ENCODE measurements at regions not wholly inside any gene's neighbourhood (a gene's known extent, or its start where the extent isn't known, plus 50 kb on each side); places are given as distances from the start of the nearest gene placed in this dataset.

GRCh38 chr12:59944177-59944576, 348.3 kb downstream of the SLC16A7 start:
- ChIA-PET POLR2A (no interaction called here), CTCF (no interaction called here)
- TF ChIP-seq FOXM1 (IDR thresholded peaks at IDR 0.05; ENCODE audit: borderline replicate concordance) (no peak), LEF1 (IDR thresholded peaks at IDR 0.05; ENCODE audit: borderline replicate concordance) (no peak), ZNF384 (IDR thresholded peaks at IDR 0.05) (no peak), ARNT (IDR thresholded peaks at IDR 0.05) (no peak), TARDBP (IDR thresholded peaks at IDR 0.05) (no peak), PKNOX1 (IDR thresholded peaks at IDR 0.05) (no peak)
- DNase-seq (ENCODE audit: extremely low spot score), result no peak

GRCh38 chr12:59946635-59947034, 350.8 kb downstream of the SLC16A7 start:
- TF ChIP-seq PKNOX1 (IDR thresholded peaks at IDR 0.05) (no peak), FOXK2 (IDR thresholded peaks at IDR 0.05) (no peak), ZNF384 (IDR thresholded peaks at IDR 0.05) (no peak), TARDBP (IDR thresholded peaks at IDR 0.05) (no peak), ELF4 (IDR thresholded peaks at IDR 0.05) (no peak), ARNT (IDR thresholded peaks at IDR 0.05) (no peak), FOXA1 (IDR thresholded peaks at IDR 0.05) (no peak), HDGF (IDR thresholded peaks at IDR 0.05; ENCODE audit: borderline replicate concordance) (no peak), L3MBTL2 (conservative IDR thresholded peaks at IDR 0.05) (no peak)
- ChIA-PET POLR2A (no interaction called here), CTCF (no interaction called here)
- no peak for DNase-seq (ENCODE audit: extremely low spot score)

GRCh38 chr12:59963546-59963945, 367.7 kb downstream of the SLC16A7 start:
- POLR2A ChIA-PET, result no interaction called here
- CTCF ChIA-PET, result no interaction called here
- no peak for TF ChIP-seq NFRKB (IDR thresholded peaks at IDR 0.05)
- no peak for TF ChIP-seq LEF1 (IDR thresholded peaks at IDR 0.05; ENCODE audit: borderline replicate concordance)
- TF ChIP-seq SP1 (IDR thresholded peaks at IDR 0.05), result no peak
- no peak for TF ChIP-seq CTBP1 (IDR thresholded peaks at IDR 0.05; ENCODE audit: borderline replicate concordance)
- TF ChIP-seq FOXM1 (IDR thresholded peaks at IDR 0.05; ENCODE audit: borderline replicate concordance), result no peak
- TF ChIP-seq L3MBTL2 (conservative IDR thresholded peaks at IDR 0.05), result no peak
- no peak for TF ChIP-seq HDGF (IDR thresholded peaks at IDR 0.05; ENCODE audit: borderline replicate concordance)
- no peak for TF ChIP-seq FOXK2 (IDR thresholded peaks at IDR 0.05)
- no peak for TF ChIP-seq ZNF384 (IDR thresholded peaks at IDR 0.05)
- TF ChIP-seq BHLHE40 (IDR thresholded peaks at IDR 0.05; ENCODE audit: borderline replicate concordance), result no peak
- TF ChIP-seq ELF4 (IDR thresholded peaks at IDR 0.05), result no peak
- no peak for TF ChIP-seq SUZ12 (IDR thresholded peaks at IDR 0.05)
- no peak for TF ChIP-seq ARNT (IDR thresholded peaks at IDR 0.05)
- no peak for TF ChIP-seq FOXA1 (IDR thresholded peaks at IDR 0.05)
- TF ChIP-seq PKNOX1 (IDR thresholded peaks at IDR 0.05), result no peak
- TF ChIP-seq TARDBP (IDR thresholded peaks at IDR 0.05), result no peak
- no peak for DNase-seq (ENCODE audit: extremely low spot score)

GRCh38 chr12:59972905-59973304, 377.1 kb downstream of the SLC16A7 start:
- CTCF ChIA-PET, result no interaction called here
- DNase-seq (ENCODE audit: extremely low spot score), result no peak

GRCh38 chr12:59973515-59973914, 377.7 kb downstream of the SLC16A7 start:
- CTCF ChIA-PET, result no interaction called here
- TF ChIP-seq SUZ12 (IDR thresholded peaks at IDR 0.05) (no peak), BHLHE40 (IDR thresholded peaks at IDR 0.05; ENCODE audit: borderline replicate concordance) (no peak), HDGF (IDR thresholded peaks at IDR 0.05; ENCODE audit: borderline replicate concordance) (no peak), FOXM1 (IDR thresholded peaks at IDR 0.05; ENCODE audit: borderline replicate concordance) (no peak), TARDBP (IDR thresholded peaks at IDR 0.05) (no peak), L3MBTL2 (conservative IDR thresholded peaks at IDR 0.05) (no peak), ELF4 (IDR thresholded peaks at IDR 0.05) (no peak), LEF1 (IDR thresholded peaks at IDR 0.05; ENCODE audit: borderline replicate concordance) (no peak), NFRKB (IDR thresholded peaks at IDR 0.05) (no peak), FOXK2 (IDR thresholded peaks at IDR 0.05) (no peak), PKNOX1 (IDR thresholded peaks at IDR 0.05) (no peak), SP1 (IDR thresholded peaks at IDR 0.05) (no peak), ARNT (IDR thresholded peaks at IDR 0.05) (no peak), CTBP1 (IDR thresholded peaks at IDR 0.05; ENCODE audit: borderline replicate concordance) (no peak), FOXA1 (IDR thresholded peaks at IDR 0.05) (no peak)
- DNase-seq (ENCODE audit: extremely low spot score), result no peak
- POLR2A ChIA-PET, result no interaction called here

More at GRCh38 chr12:59972905-59973304, 377.1 kb downstream of the SLC16A7 start:
- POLR2A ChIA-PET, result no interaction called here
- TF ChIP-seq ARNT (IDR thresholded peaks at IDR 0.05) (no peak), SUZ12 (IDR thresholded peaks at IDR 0.05) (no peak), HDGF (IDR thresholded peaks at IDR 0.05; ENCODE audit: borderline replicate concordance) (no peak), FOXK2 (IDR thresholded peaks at IDR 0.05) (no peak), SP1 (IDR thresholded peaks at IDR 0.05) (no peak), FOXA1 (IDR thresholded peaks at IDR 0.05) (no peak), TARDBP (IDR thresholded peaks at IDR 0.05) (no peak), LEF1 (IDR thresholded peaks at IDR 0.05; ENCODE audit: borderline replicate concordance) (no peak), FOXM1 (IDR thresholded peaks at IDR 0.05; ENCODE audit: borderline replicate concordance) (no peak), ZNF384 (IDR thresholded peaks at IDR 0.05) (no peak), L3MBTL2 (conservative IDR thresholded peaks at IDR 0.05) (no peak), BHLHE40 (IDR thresholded peaks at IDR 0.05; ENCODE audit: borderline replicate concordance) (no peak), NFRKB (IDR thresholded peaks at IDR 0.05) (no peak), ELF4 (IDR thresholded peaks at IDR 0.05) (no peak), PKNOX1 (IDR thresholded peaks at IDR 0.05) (no peak), CTBP1 (IDR thresholded peaks at IDR 0.05; ENCODE audit: borderline replicate concordance) (no peak)

All from HEK293T (cell line).